Keratinocyte (primary cell): ENCODE measurements at regions not wholly inside any gene's neighbourhood (a gene's known extent, or its start where the extent isn't known, plus 50 kb on each side); places are given as distances from the start of the nearest gene placed in this dataset.
"Not testable (repeated sequence)": the region's sequence is repeated elsewhere in the genome, so short reads cannot be mapped to it uniquely, and the experiment has no call there.

ENCODE experiments used
- DNase-seq: peaks from one replicate; pipeline ENCODE4 v3.0.0-alpha.2; 2011; ENCODE audit warnings: low read depth, missing footprints, low spot score
- FAIRE-seq: peaks from 2 replicates; lab custom pipeline; 2011; peaks lifted over from hg19 to GRCh38; lab: Jason Lieb, UNC
- H2AFZ ChIP-seq: 2 replicates; pipeline ENCODE4 v1.6.0; 2012; ENCODE audit warnings: low read length, control low read depth, inconsistent platforms; ENCODE audit not compliant: control insufficient read depth
- H3K27ac ChIP-seq: 2 replicates; pipeline ENCODE4 v1.5.1; 2011; ENCODE audit warnings: low read length; ENCODE audit not compliant: control insufficient read depth, insufficient read depth
- H3K27me3 ChIP-seq: 3 replicates; pipeline ENCODE4 v1.6.0; 2011; ENCODE audit warnings: low read length; ENCODE audit not compliant: control insufficient read depth, insufficient read depth; ENCODE audit errors: extremely low read depth
- H3K36me3 ChIP-seq, 2 experiments: 2 replicates in 1 of 2; 3 replicates in 1 of 2; pipeline ENCODE4 v1.5.1; 2011; ENCODE audit warnings: low read length in 2 of 2, mild to moderate bottlenecking in 1 of 2; ENCODE audit not compliant: control insufficient read depth in 2 of 2, insufficient read depth in 2 of 2; ENCODE audit errors: extremely low read depth in 1 of 2
- H3K4me1 ChIP-seq: 3 replicates; pipeline ENCODE4 v1.5.1; 2011; ENCODE audit warnings: low read length; ENCODE audit not compliant: control insufficient read depth, insufficient read depth; ENCODE audit errors: extremely low read depth
- H3K4me2 ChIP-seq: 3 replicates; pipeline ENCODE4 v1.6.0; 2011; ENCODE audit warnings: low read depth, low read length; ENCODE audit not compliant: control insufficient read depth, insufficient read depth; ENCODE audit errors: extremely low read depth
- H3K4me3 ChIP-seq, 3 experiments: fragments of 200-600 bp in 1 of 3; sonication (generic) in 1 of 3; 2 replicates in 2 of 3; 3 replicates in 1 of 3; pipeline ENCODE4 v1.5.1; 2011 to 2016; ENCODE audit warnings: low read length in 3 of 3, mild to moderate bottlenecking in 3 of 3, control low read depth in 2 of 3, inconsistent platforms in 1 of 3, low read depth in 1 of 3, mixed read lengths in 1 of 3, mixed run types in 1 of 3, moderate library complexity in 1 of 3; ENCODE audit not compliant: control insufficient read depth in 2 of 3, insufficient read depth in 2 of 3; ENCODE audit errors: extremely low read depth in 1 of 3
- H3K79me2 ChIP-seq: 2 replicates; pipeline ENCODE4 v1.6.0; 2012; ENCODE audit warnings: low read length; ENCODE audit not compliant: control insufficient read depth, insufficient read depth
- H3K9ac ChIP-seq: 3 replicates; pipeline ENCODE4 v1.6.0; 2011; ENCODE audit warnings: low read length; ENCODE audit not compliant: control insufficient read depth, insufficient read depth; ENCODE audit errors: extremely low read depth
- H3K9me1 ChIP-seq: 3 replicates; pipeline ENCODE4 v1.6.0; 2011; ENCODE audit warnings: low read length; ENCODE audit not compliant: control insufficient read depth, insufficient read depth; ENCODE audit errors: extremely low read depth
- H3K9me3 ChIP-seq: 2 replicates; pipeline ENCODE4 v1.5.1; 2012; ENCODE audit warnings: low read depth, low read length; ENCODE audit not compliant: control insufficient read depth
- H4K20me1 ChIP-seq: 3 replicates; pipeline ENCODE4 v1.6.0; 2011; ENCODE audit warnings: low read length; ENCODE audit not compliant: control insufficient read depth, insufficient read depth; ENCODE audit errors: extremely low read depth
- EZH2 ChIP-seq: IDR thresholded peaks from one replicate; pipeline ENCODE4 v1.6.1; 2012; ENCODE audit warnings: inconsistent platforms, mild to moderate bottlenecking, low read length, moderate library complexity
- dilution Hi-C: fragments of 300-500 bp; cut with MboI; formaldehyde crosslinking; loops from one replicate; pipeline ENCODE4 v1.7.0; 2020; ENCODE audit warnings: low sequenced_read_pairs; ENCODE audit not compliant: extremely low pct_ligation_motif_present
- TF ChIP-seq, protein P1 (sequence below), 3 experiments: IDR thresholded peaks in 1 of 3; conservative IDR thresholded peaks in 1 of 3; optimal IDR thresholded peaks in 1 of 3; 2 replicates in 2 of 3; 3 replicates in 1 of 3; pipeline versions ENCODE3 to v1.5.1; 2011; ENCODE audit warnings: low read length in 3 of 3, mild to moderate bottlenecking in 3 of 3, moderate library complexity in 2 of 3, control low read depth in 1 of 3, inconsistent platforms in 1 of 3; ENCODE audit not compliant: insufficient read depth in 2 of 3; ENCODE audit errors: extremely low read depth in 1 of 3

DNA sequence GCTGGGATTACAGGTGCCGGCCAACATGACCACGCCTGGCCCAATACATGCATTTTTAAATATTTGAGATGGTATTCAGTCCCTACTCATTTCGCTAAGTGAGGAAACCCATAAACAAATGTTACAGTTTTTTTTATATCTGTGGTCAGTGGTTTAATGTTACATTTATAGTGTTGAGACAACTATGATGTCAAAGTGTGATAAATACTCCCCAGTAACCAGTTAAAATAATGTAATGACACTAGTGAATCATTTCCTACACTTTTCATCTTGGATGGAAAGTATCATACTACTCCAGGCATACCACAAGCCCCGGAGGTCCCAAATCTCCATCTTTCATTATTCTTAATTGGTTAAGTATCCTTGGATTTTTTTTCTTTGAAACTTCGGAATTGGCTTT lies 87.5 kb upstream of the KIF26B start:
- no peaks in the 10 kb centered on the region for H4K20me1 ChIP-seq
- DNase-seq = no peak
- FAIRE-seq = no peak
- H3K27me3 ChIP-seq = no peaks in the 10 kb centered on the region
- TF ChIP-seq, protein P1, sequence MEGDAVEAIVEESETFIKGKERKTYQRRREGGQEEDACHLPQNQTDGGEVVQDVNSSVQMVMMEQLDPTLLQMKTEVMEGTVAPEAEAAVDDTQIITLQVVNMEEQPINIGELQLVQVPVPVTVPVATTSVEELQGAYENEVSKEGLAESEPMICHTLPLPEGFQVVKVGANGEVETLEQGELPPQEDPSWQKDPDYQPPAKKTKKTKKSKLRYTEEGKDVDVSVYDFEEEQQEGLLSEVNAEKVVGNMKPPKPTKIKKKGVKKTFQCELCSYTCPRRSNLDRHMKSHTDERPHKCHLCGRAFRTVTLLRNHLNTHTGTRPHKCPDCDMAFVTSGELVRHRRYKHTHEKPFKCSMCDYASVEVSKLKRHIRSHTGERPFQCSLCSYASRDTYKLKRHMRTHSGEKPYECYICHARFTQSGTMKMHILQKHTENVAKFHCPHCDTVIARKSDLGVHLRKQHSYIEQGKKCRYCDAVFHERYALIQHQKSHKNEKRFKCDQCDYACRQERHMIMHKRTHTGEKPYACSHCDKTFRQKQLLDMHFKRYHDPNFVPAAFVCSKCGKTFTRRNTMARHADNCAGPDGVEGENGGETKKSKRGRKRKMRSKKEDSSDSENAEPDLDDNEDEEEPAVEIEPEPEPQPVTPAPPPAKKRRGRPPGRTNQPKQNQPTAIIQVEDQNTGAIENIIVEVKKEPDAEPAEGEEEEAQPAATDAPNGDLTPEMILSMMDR (optimal IDR thresholded peaks at IDR 0.05 in 1 of 3, IDR thresholded peaks at IDR 0.05 in 1 of 3, conservative IDR thresholded peaks at IDR 0.05 in 1 of 3; ENCODE audit: extremely low read depth in 1 of 3, insufficient read depth in 2 of 3, low read length in 3 of 3) = no peak
- TF ChIP-seq EZH2 = no peak
- H3K79me2 ChIP-seq = no peaks in the 10 kb centered on the region
- dilution Hi-C loops = no loop called here
- H2AFZ ChIP-seq = no peak overlapping the region
- no peak overlapping the region for H3K27ac ChIP-seq
- H3K4me1 ChIP-seq = no peaks in the 10 kb centered on the region
- H3K9me1 ChIP-seq = no peaks in the 10 kb centered on the region
- no peak overlapping the region for H3K4me2 ChIP-seq
- H3K9me3 ChIP-seq = no peaks in the 10 kb centered on the region
- H3K4me3 ChIP-seq = no peak overlapping the region
- no peak overlapping the region for H3K9ac ChIP-seq
- no peaks in the 10 kb centered on the region for H3K36me3 ChIP-seq

DNA sequence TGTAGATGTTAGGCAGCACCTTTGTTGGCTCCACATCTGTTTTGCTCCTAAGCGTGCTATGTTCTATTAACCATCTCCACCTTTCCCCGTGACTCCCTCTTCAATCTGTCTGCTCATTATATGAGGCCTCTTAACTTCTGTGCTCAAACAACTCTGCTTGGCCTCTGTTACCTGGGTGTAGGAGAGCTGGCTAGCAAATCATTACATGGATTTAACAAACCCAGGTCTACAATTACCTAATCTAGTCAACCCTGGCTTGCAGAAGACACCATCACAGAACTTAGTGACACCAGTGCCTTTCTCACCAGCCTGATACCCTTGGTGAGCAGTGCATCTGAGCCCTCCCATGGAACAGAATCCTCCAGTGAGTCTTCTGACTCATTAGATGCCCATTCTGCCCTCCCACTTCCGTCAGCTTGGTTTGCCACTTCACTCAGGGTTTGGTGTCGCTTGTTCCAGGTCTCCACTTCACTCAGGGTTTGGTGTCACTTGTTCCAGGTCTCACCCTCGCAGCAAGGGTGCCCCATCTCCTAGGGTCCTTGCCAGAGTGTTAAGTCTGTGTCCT lies 92.0 kb upstream of the KIF26B start:
- Histone ChIP-seq H3K27me3 (no peaks in the 10 kb centered on the region), H3K79me2 (no peaks in the 10 kb centered on the region), H3K36me3 (no peaks in the 10 kb centered on the region), H3K4me1 (no peaks in the 10 kb centered on the region), H3K27ac (no peak overlapping the region), H3K9ac (no peak overlapping the region), H3K9me3 (no peaks in the 10 kb centered on the region), H3K4me3 (no peak overlapping the region), H3K4me2 (no peak overlapping the region), H2AFZ (no peak overlapping the region), H4K20me1 (no peaks in the 10 kb centered on the region), H3K9me1 (no peaks in the 10 kb centered on the region)
- dilution Hi-C loops = no loop called here
- TF ChIP-seq EZH2 = no peak
- TF ChIP-seq, protein P1 (optimal IDR thresholded peaks at IDR 0.05 in 1 of 3, IDR thresholded peaks at IDR 0.05 in 1 of 3, conservative IDR thresholded peaks at IDR 0.05 in 1 of 3; ENCODE audit: extremely low read depth in 1 of 3, insufficient read depth in 2 of 3, low read length in 3 of 3) = no peak
- FAIRE-seq = no peak
- DNase-seq = no peak

DNA sequence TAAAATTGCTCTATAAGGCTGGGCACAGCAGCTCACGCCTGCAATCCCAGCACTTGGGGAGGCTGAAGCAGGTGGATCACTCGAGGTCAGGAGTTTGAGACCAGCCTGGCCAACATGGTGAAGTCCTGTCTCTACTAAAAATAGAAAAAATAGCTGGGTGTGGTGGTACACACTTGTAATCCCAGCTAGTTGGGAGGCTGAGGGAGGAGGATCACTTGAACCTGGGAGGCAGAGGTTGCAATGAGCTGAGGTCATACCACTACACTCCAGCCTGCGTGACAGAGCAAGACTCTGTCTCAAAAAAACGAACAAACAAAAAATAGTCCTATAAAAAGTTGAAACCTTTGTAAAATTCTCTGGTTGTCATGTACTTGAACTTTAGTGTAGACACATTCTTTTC lies 93.0 kb upstream of the KIF26B start:
- DNase-seq, H3K9me3 ChIP-seq, H3K27me3 ChIP-seq, H4K20me1 ChIP-seq, H3K9me1 ChIP-seq, H3K4me3 ChIP-seq, H2AFZ ChIP-seq, H3K9ac ChIP-seq, H3K79me2 ChIP-seq, FAIRE-seq, H3K4me2 ChIP-seq, dilution Hi-C loops, H3K27ac ChIP-seq, H3K36me3 ChIP-seq, H3K4me1 ChIP-seq: not testable (repeated sequence)
